Lung (tissue), 11 donors: ENCODE measurements at regions not wholly inside any gene's neighbourhood (a gene's known extent, or its start where the extent isn't known, plus 50 kb on each side); places are given as distances from the start of the nearest gene placed in this dataset.

ENCODE experiments used
- ATAC-seq: fragments of 200-7000 bp; cut with Tn5 transposase; one replicate; pipeline ENCODE4 v1.9.1; 2020; ENCODE audit warnings: moderate number of reproducible peaks; ENCODE audit not compliant: insufficient read depth, low FRiP score
- DNase-seq, 3 donors: peaks; one replicate each; pipeline ENCODE4 v3.0.0-alpha.2; 2013 to 2017
- H3K27ac ChIP-seq, 2 donors: one replicate each; pipeline ENCODE4 v1.5.1; 2013; ENCODE audit warnings: mild to moderate bottlenecking in 2 of 2, moderate library complexity in 2 of 2, control low read depth in 1 of 2, inconsistent platforms in 1 of 2, low read depth in 1 of 2, low read length in 1 of 2
- H3K27me3 ChIP-seq, 3 donors: one replicate each; pipeline ENCODE4 v1.5.1; 2013; ENCODE audit warnings: low read length in 2 of 3; ENCODE audit not compliant: control insufficient read depth in 3 of 3, insufficient read depth in 3 of 3
- H3K36me3 ChIP-seq, 4 donors: one replicate each; pipeline ENCODE4 v1.5.1; 2013; ENCODE audit warnings: low read length in 4 of 4, mild to moderate bottlenecking in 1 of 4, moderate library complexity in 1 of 4; ENCODE audit not compliant: control insufficient read depth in 4 of 4, insufficient read depth in 4 of 4
- H3K4me1 ChIP-seq, 5 donors: one replicate each; pipeline ENCODE4 v1.5.1; 2013; ENCODE audit warnings: low read length in 5 of 5, mild to moderate bottlenecking in 2 of 5, moderate library complexity in 1 of 5; ENCODE audit not compliant: control insufficient read depth in 5 of 5, insufficient read depth in 5 of 5
- H3K4me3 ChIP-seq: one replicate; pipeline ENCODE4 v1.5.1; 2013; ENCODE audit warnings: mild to moderate bottlenecking, control low read depth, moderate library complexity
- H3K9ac ChIP-seq, 2 donors: one replicate each; pipeline ENCODE4 v1.5.1; 2013; ENCODE audit warnings: low read length in 2 of 2, control low read depth in 1 of 2; ENCODE audit not compliant: insufficient read depth in 1 of 2
- H3K9me3 ChIP-seq, 4 donors: one replicate each; pipeline ENCODE4 v1.5.1; 2013; ENCODE audit warnings: low read length in 3 of 4, mild to moderate bottlenecking in 1 of 4, moderate library complexity in 1 of 4; ENCODE audit not compliant: control insufficient read depth in 4 of 4, insufficient read depth in 3 of 4
- CTCF ChIP-seq: IDR thresholded peaks from 2 replicates; pipeline ENCODE4 v1.5.1; 2012; ENCODE audit warnings: mild to moderate bottlenecking; ENCODE audit errors: control extremely low read depth, extremely low read depth
- WGBS, 2 donors: extraction: QIAGEN DNeasy Blood & Tissue Kit; methylation state at CpG; one replicate each; pipeline ENCODE4 v1.1.7; 2013; 5-methylcytosine and 5-hydroxymethylcytosine counted together
- donor health status: control.
- donor health status: control.
- donor health status: Bipolar disorder and iron deficiency.
- donor health status: healthy.
- donor health status: DM: yes; HTN: yes; CAD: no.

GRCh38 chr1:192057766-192058165 lies 100.5 kb upstream of the RGS18 start:
- DNase-seq: no peak
- Histone ChIP-seq H3K4me3 (no peak overlapping the region), H3K9ac (no peak overlapping the region), H3K27ac (no peak overlapping the region), H3K36me3 (no peaks in the 10 kb centered on the region), H3K4me1 (peaks cover 0 to 15% (median 0%) of the 10 kb centered on the region in 5 donors), H3K27me3 (no peaks in the 10 kb centered on the region), H3K9me3 (no peaks in the 10 kb centered on the region)
- ATAC-seq: no peak
- WGBS, 2 donors: 70 to 89% methylated on average over 2 of the region's 2 CpGs
- TF ChIP-seq CTCF: no peak

- Histone ChIP-seq H3K9me3 (no peaks in the 10 kb centered on the region), H3K27me3 (no peaks in the 10 kb centered on the region), H3K9ac (no peak overlapping the region), H3K4me3 (no peak overlapping the region), H3K36me3 (no peaks in the 10 kb centered on the region), H3K4me1 (peaks cover 0 to under 1% (median 0%) of the 10 kb centered on the region in 5 donors), H3K27ac (no peak overlapping the region)
- ATAC-seq (no peak), DNase-seq (no peak)
- no peak for TF ChIP-seq CTCF
- WGBS, 2 donors: 48 to 67% methylated on average over 1 of the region's 1 CpG
Observed at GRCh38 chr1:192059407-192059806, 98.9 kb upstream of the RGS18 start.

GRCh38 chr1:192061556-192061955 lies 96.7 kb upstream of the RGS18 start:
- Histone ChIP-seq H3K27ac (no peak overlapping the region), H3K4me1 (no peaks in the 10 kb centered on the region), H3K4me3 (no peak overlapping the region), H3K9me3 (no peaks in the 10 kb centered on the region), H3K27me3 (no peaks in the 10 kb centered on the region), H3K36me3 (no peaks in the 10 kb centered on the region), H3K9ac (no peak overlapping the region)
- WGBS, 2 donors: 50 to 66% methylated on average over 2 of the region's 2 CpGs
- no peak for DNase-seq
- ATAC-seq: no peak
- TF ChIP-seq CTCF: no peak

GRCh38 chr1:192065087-192065486 lies 93.2 kb upstream of the RGS18 start:
- no peak for DNase-seq
- no peak for ATAC-seq
- Histone ChIP-seq H3K27me3 (no peaks in the 10 kb centered on the region), H3K4me3 (no peak overlapping the region), H3K36me3 (no peaks in the 10 kb centered on the region), H3K4me1 (no peaks in the 10 kb centered on the region), H3K27ac (no peak overlapping the region), H3K9ac (no peak overlapping the region), H3K9me3 (no peaks in the 10 kb centered on the region)
- WGBS, 2 donors: 88 to 92% methylated on average over 3 of the region's 3 CpGs
- no peak for TF ChIP-seq CTCF
